ENCODE measurements at regions not wholly inside any gene's neighbourhood (a gene's known extent, or its start where the extent isn't known, plus 50 kb on each side); places are given as distances from the start of the nearest gene placed in this dataset.

GRCh38 chr17:65359016-65359415, 202.4 kb downstream of the AXIN2 start:
- Histone ChIP-seq H3K36me3 (ENCODE audit: low read depth, missing control alignments) (no peaks in the 10 kb centered on the region), H3K27ac (no peak overlapping the region), H3K4me3 (no peak overlapping the region), H3K4me1 (no peaks in the 10 kb centered on the region), H3K9me3 (no peaks in the 10 kb centered on the region), H3K27me3 (no peaks in the 10 kb centered on the region)
- 91 to 93% methylated on average over 3 of the region's 3 CpGs for WGBS, 2 donors
- intact Hi-C loops (cut with DNase I; ENCODE audit: low total_unique reads), result no loop called here
- TF ChIP-seq POLR2A (IDR thresholded peaks at IDR 0.05), result no peak
- no peak for TF ChIP-seq CTCF (IDR thresholded peaks at IDR 0.05)
- DNase-seq, result no peak

GRCh38 chr17:65356536-65356935, 204.9 kb downstream of the AXIN2 start:
- intact Hi-C loops (cut with DNase I; ENCODE audit: low total_unique reads), result no loop called here
- no peak overlapping the region for H3K27ac ChIP-seq
- DNase-seq, result no peak
- TF ChIP-seq CTCF (IDR thresholded peaks at IDR 0.05) (no peak), POLR2A (IDR thresholded peaks at IDR 0.05) (no peak)
- H3K9me3 ChIP-seq, result no peaks in the 10 kb centered on the region
- no peaks in the 10 kb centered on the region for H3K27me3 ChIP-seq
- no peaks in the 10 kb centered on the region for H3K36me3 ChIP-seq (ENCODE audit: low read depth, missing control alignments)
- no peak overlapping the region for H3K4me3 ChIP-seq
- H3K4me1 ChIP-seq, result no peaks in the 10 kb centered on the region
- 82 to 100% methylated on average over 1 to 5 of the region's 5 CpGs for WGBS, 2 donors

GRCh38 chr17:65355246-65355645, 206.2 kb downstream of the AXIN2 start:
- no peak for DNase-seq
- TF ChIP-seq CTCF (IDR thresholded peaks at IDR 0.05), result no peak
- no peak for TF ChIP-seq POLR2A (IDR thresholded peaks at IDR 0.05)
- Histone ChIP-seq H3K9me3 (no peaks in the 10 kb centered on the region), H3K36me3 (ENCODE audit: low read depth, missing control alignments) (no peaks in the 10 kb centered on the region), H3K4me1 (no peaks in the 10 kb centered on the region), H3K4me3 (no peak overlapping the region), H3K27ac (no peak overlapping the region), H3K27me3 (no peaks in the 10 kb centered on the region)
- WGBS, 2 donors, result 68 to 76% methylated on average over 4 of the region's 4 CpGs
- intact Hi-C loops (cut with DNase I; ENCODE audit: low total_unique reads), result no loop called here

- no peak for DNase-seq
- H3K9me3 ChIP-seq, result no peaks in the 10 kb centered on the region
- 92 to 96% methylated on average over 1 of the region's 1 CpG for WGBS, 2 donors
- H3K4me3 ChIP-seq, result no peak overlapping the region
- no peaks in the 10 kb centered on the region for H3K27me3 ChIP-seq
- intact Hi-C loops (cut with DNase I; ENCODE audit: low total_unique reads), result no loop called here
- TF ChIP-seq CTCF (IDR thresholded peaks at IDR 0.05) (no peak), POLR2A (IDR thresholded peaks at IDR 0.05) (no peak)
- no peak overlapping the region for H3K27ac ChIP-seq
- H3K36me3 ChIP-seq (ENCODE audit: low read depth, missing control alignments), result no peaks in the 10 kb centered on the region
- no peaks in the 10 kb centered on the region for H3K4me1 ChIP-seq
Observed at GRCh38 chr17:65349916-65350315, 211.5 kb downstream of the AXIN2 start.

GRCh38 chr17:65346166-65346565, 209.0 kb downstream of the RGS9 start:
- no peaks in the 10 kb centered on the region for H3K36me3 ChIP-seq (ENCODE audit: low read depth, missing control alignments)
- H3K27me3 ChIP-seq, result no peaks in the 10 kb centered on the region
- intact Hi-C loops (cut with DNase I; ENCODE audit: low total_unique reads), result no loop called here
- TF ChIP-seq POLR2A (IDR thresholded peaks at IDR 0.05) (no peak), CTCF (IDR thresholded peaks at IDR 0.05) (no peak)
- H3K27ac ChIP-seq, result no peak overlapping the region
- WGBS, 2 donors, result 61 to 77% methylated on average over 2 of the region's 2 CpGs
- DNase-seq, result no peak
- H3K9me3 ChIP-seq, result no peaks in the 10 kb centered on the region
- no peak overlapping the region for H3K4me3 ChIP-seq
- H3K4me1 ChIP-seq, result no peaks in the 10 kb centered on the region
